ENCODE measurements at regions not wholly inside any gene's neighbourhood (a gene's known extent, or its start where the extent isn't known, plus 50 kb on each side); places are given as distances from the start of the nearest gene placed in this dataset.

DNA sequence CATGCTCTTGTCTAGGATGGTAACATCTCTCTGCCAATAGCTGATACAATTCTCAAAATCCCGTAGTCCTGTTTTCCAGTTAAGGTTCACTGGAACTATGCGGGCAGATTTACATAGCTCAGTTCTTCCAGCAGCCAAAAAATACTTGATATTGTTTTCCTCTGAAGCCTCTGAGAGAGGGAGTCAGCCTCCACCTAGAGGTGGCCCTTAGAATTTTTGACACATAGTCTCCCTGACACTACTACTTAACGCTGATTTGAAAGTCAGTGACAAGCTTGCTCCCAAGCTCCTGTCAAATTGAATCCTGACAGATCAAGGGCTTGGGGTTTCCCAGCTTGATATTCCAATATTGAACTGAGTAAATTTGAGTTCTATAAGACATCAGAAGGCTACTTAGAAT lies 1780.1 kb downstream of the TP53TG3F start:
- no peaks in the 10 kb centered on the region for H3K4me1 Mint-ChIP-seq
- ATAC-seq (replicated peaks), result no peak
- peaks cover 11% of the 10 kb centered on the region for H3K9me3 Mint-ChIP-seq
- no peaks in the 10 kb centered on the region for H3K27me3 Mint-ChIP-seq
- no peak overlapping the region for H3K27ac Mint-ChIP-seq
- no peak overlapping the region for H3K4me3 Mint-ChIP-seq
- H3K36me3 Mint-ChIP-seq (ENCODE audit: low read depth), result no peaks in the 10 kb centered on the region

DNA sequence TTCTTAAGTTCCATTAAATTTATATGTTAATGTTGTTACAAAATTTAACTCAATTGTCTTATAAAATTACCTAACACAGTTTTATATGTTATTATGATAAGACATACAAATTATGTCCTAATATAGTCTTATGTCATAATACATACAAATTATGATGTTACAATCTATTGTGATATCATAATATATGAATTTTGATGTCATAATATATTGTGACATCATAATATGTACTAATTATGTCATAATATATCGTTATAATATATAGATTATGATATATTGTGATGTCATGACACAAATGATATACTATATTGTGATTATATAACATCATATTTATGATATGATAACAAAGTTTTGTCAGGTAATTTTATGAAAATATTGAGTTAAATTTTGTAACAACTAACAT lies 1789.6 kb downstream of the TP53TG3F start:
- no peaks in the 10 kb centered on the region for H3K36me3 Mint-ChIP-seq (ENCODE audit: low read depth)
- peaks cover 13% of the 10 kb centered on the region for H3K9me3 Mint-ChIP-seq
- no peak overlapping the region for H3K27ac Mint-ChIP-seq
- no peak for ATAC-seq (replicated peaks)
- no peaks in the 10 kb centered on the region for H3K27me3 Mint-ChIP-seq
- H3K4me3 Mint-ChIP-seq, result no peak overlapping the region
- no peaks in the 10 kb centered on the region for H3K4me1 Mint-ChIP-seq

DNA sequence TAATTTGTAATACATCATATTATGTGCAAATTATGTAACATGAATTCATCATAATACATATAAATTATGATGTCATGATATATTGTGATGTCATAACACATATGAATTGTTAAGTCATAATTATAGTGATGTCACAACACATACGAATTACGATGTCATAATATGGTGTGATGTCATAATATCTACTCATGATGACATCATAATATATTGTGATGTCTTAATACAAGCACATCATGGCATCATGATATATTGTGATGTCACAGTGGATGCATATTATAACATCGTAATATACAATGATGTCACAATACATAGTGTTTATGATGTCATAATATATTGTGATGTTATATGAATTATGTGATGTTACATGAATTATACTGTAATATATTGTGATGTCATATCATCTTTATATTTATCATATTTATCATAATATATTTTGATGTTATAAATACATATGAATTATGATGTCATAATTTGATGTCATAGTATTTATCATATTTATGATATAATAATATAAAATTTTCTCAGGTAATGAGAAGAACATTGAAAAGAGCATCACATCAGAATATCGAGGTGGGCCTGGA lies 1793.0 kb downstream of the TP53TG3F start:
- Mint-ChIP-seq H3K4me3 (no peak overlapping the region), H3K4me1 (no peaks in the 10 kb centered on the region), H3K9me3 (peaks cover 12% of the 10 kb centered on the region), H3K27me3 (no peaks in the 10 kb centered on the region), H3K27ac (no peak overlapping the region), H3K36me3 (ENCODE audit: low read depth) (no peaks in the 10 kb centered on the region)
- no peak for ATAC-seq (replicated peaks)

DNA sequence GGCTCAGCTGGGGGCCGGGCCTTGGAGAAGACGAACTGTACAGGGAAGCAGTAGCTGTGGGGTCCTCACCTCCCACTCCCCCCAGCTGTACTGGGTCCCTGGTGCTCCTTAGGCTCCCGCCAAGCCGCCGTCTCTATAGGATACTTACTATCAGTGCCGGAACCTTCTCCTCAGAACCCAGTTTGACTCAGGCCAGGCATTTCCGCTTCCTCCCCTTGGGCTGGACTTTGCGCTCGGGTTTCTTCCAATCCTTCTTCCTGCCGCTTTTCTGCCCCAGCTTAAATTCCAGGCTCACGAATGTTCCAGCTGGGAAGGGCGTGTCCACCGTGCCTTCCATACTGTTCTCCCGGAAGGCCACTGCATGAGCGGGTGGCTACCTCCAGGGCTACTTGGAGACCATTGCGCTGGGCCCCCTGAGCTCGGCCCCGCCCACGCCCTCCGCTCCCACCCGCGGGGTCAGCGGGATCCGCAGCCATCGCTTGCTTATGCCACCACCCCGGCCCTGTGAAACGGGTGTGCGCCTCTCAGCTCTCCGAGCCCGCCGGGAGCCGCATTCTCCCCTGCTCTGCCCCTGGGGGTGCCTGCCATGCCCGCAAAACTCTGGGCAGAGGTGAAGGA lies 1795.9 kb downstream of the TP53TG3F start:
- H3K4me1 Mint-ChIP-seq, result no peaks in the 10 kb centered on the region
- no peak overlapping the region for H3K27ac Mint-ChIP-seq
- H3K36me3 Mint-ChIP-seq (ENCODE audit: low read depth), result no peaks in the 10 kb centered on the region
- no peaks in the 10 kb centered on the region for H3K27me3 Mint-ChIP-seq
- H3K9me3 Mint-ChIP-seq, result peaks cover 18% of the 10 kb centered on the region
- no peak for ATAC-seq (replicated peaks)
- no peak overlapping the region for H3K4me3 Mint-ChIP-seq

DNA sequence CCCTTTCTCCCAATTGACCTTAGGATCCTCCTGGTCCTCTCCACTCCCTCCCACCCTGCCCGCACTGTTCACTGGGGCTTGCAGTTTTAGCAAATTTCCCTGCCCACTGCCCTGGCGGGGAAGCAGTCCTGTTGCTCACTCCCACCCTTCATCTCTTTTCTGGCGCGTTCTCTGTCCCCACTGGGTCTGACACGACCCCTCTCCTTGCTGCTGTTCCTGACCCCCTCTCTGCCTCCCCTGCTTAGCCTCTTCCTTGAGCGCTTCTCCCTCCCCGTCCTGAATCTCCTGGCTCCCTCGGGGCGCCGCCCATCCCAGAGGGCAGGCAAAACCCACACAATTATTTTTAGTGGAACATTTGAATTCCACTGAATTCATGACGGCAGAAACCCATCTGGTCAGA lies 1796.4 kb downstream of the TP53TG3F start:
- Mint-ChIP-seq H3K4me3 (no peak overlapping the region), H3K4me1 (no peaks in the 10 kb centered on the region), H3K9me3 (peaks cover 18% of the 10 kb centered on the region), H3K36me3 (ENCODE audit: low read depth) (no peaks in the 10 kb centered on the region), H3K27me3 (no peaks in the 10 kb centered on the region), H3K27ac (no peak overlapping the region)
- ATAC-seq (replicated peaks), result no peak

DNA sequence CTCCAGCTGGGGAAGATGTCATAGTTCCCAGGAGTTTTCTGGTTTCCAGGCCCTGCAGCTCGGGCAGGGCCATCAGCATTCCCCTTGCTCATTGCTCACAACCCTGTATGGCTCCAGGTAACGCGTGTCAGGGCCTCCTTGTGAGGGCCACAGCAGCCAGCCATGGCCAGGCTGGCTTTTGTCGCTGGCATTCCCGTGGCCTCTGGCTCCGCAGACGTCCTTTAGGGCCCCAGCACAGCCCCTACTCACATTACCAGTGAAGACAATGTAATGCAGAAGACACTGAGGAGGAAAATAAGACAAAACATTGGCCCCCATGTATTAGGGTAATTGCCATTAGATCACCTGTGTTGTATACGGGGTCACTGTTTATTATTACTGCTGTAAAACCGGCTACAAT lies 1799.0 kb downstream of the TP53TG3F start:
- Mint-ChIP-seq H3K27me3 (no peaks in the 10 kb centered on the region), H3K9me3 (peaks cover 18% of the 10 kb centered on the region)
- ATAC-seq (replicated peaks), result no peak

DNA sequence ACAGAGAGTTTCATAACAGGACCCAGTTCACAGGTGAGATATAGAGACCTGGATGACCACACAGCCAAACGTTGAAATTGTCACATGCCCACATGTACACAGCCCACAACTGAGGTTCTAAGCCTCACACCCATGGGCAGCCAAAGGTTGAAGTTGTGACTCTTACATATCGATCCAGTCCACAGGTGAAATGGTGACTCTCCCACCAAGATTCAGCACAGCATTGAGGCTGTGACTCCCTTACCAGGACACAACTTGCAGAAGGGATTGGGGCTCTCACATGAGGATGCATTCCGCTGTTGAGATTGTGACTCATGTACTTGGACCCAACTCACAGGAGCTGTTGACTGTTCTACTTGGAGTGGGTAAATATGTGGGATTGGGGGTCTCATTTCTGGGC lies 1836.4 kb downstream of the TP53TG3F start:
- no peak for ATAC-seq (replicated peaks)
- Mint-ChIP-seq H3K4me1 (no peaks in the 10 kb centered on the region), H3K36me3 (ENCODE audit: low read depth) (no peaks in the 10 kb centered on the region), H3K9me3 (peaks cover 7% of the 10 kb centered on the region), H3K27ac (no peak overlapping the region), H3K27me3 (no peaks in the 10 kb centered on the region), H3K4me3 (no peak overlapping the region)

More for the DNA sequence above, 1799.0 kb downstream of the TP53TG3F start:
- H3K36me3 Mint-ChIP-seq (ENCODE audit: low read depth), result no peaks in the 10 kb centered on the region
- H3K4me1 Mint-ChIP-seq, result no peaks in the 10 kb centered on the region
- no peak overlapping the region for H3K4me3 Mint-ChIP-seq
- H3K27ac Mint-ChIP-seq, result no peak overlapping the region

DNA sequence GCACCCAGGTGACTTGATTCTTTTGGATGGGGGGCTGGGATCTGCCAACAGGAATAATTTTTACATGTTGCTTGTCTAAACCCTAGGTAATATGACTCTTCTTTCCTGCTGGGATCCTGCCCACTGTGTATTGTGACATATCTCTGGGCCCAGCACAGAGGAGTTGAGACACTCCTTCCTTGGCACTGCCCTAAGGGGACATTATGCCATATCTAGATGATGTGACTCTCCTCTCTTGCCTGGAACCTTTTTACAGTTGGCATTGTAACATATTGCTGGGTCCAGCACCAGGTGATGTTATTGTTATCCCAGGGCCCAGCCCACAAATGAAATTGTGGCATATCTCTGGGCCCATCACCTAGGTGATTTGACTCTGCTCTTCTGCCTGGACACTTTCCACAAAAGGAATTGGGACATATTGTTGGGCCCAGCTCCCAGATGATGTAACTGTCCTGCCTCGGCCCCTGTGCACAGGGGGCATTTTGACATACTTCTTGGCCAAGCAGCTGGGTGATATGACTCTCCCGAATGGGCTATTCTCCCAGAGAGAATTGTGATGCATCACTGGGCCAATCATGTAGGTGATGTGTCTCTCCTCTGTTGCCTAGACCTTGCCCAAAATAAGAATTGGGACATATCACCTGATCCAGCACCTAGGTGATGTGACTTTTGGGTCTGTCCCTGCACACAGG lies 1837.7 kb downstream of the TP53TG3F start:
- Mint-ChIP-seq H3K36me3 (ENCODE audit: low read depth) (no peaks in the 10 kb centered on the region), H3K4me1 (no peaks in the 10 kb centered on the region), H3K9me3 (peaks cover 7% of the 10 kb centered on the region), H3K27me3 (no peaks in the 10 kb centered on the region), H3K27ac (no peak overlapping the region), H3K4me3 (no peak overlapping the region)
- no peak for ATAC-seq (replicated peaks)

DNA sequence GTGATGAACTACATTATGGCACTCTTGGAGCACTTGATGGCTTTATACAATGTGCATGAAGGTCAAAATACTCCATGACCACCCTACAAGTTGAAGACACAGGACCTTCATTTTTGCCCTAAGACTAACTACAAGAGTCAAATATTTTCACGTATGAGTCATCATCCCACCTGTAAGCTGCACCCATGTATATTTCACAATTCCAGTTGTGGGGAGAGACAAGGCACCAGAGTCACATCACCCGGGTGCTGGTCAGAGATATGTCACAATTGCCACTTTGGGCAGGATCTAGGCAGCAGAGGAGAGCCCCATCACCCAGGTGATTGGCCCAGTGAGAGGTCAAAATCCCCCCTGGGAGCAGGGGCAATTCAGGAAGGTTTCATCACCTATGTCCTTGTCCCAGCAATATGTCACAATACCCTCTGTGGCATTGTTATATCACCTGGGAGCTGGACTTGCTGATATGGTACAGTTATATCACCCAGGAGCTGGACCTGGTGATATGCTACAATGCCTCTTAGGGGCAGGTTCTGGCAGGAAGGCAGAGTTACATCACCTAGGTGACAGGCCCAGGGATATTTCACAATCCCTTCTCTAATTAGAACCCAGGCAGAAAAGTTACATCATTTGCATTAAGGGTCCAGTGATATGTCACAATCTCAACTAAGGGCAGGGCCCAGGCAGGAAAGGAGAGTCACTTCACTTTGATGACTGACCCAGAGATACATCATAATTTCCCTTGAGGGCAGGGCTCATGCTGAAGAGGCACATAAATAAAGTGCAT lies 1839.2 kb downstream of the TP53TG3F start:
- Mint-ChIP-seq H3K27ac (no peak overlapping the region), H3K4me3 (no peak overlapping the region), H3K27me3 (no peaks in the 10 kb centered on the region), H3K9me3 (peaks cover 10% of the 10 kb centered on the region), H3K4me1 (no peaks in the 10 kb centered on the region), H3K36me3 (ENCODE audit: low read depth) (no peaks in the 10 kb centered on the region)
- no peak for ATAC-seq (replicated peaks)

DNA sequence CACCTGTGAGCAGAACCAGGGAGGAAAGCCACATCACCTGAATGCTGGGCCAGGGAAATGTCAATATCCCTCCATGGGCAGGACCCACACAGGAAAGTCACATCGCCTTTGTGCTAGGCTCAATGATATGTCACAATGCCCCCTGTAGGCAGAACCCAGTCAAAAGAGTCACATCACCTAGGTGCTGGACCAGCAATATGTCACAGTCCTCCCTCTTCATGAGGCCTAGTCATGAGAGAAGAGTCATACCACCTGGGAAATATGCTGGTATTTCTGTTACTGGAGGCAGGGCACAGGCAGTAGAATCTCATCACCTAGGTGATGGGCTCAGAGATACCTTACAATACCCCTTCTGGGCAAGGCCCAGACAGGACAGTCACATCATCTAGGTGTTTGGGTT lies 1843.4 kb downstream of the TP53TG3F start:
- no peaks in the 10 kb centered on the region for H3K4me1 Mint-ChIP-seq
- no peaks in the 10 kb centered on the region for H3K27me3 Mint-ChIP-seq
- ATAC-seq (replicated peaks), result no peak
- peaks cover 25% of the 10 kb centered on the region for H3K9me3 Mint-ChIP-seq
- H3K27ac Mint-ChIP-seq, result no peak overlapping the region
- no peak overlapping the region for H3K4me3 Mint-ChIP-seq
- no peaks in the 10 kb centered on the region for H3K36me3 Mint-ChIP-seq (ENCODE audit: low read depth)

DNA sequence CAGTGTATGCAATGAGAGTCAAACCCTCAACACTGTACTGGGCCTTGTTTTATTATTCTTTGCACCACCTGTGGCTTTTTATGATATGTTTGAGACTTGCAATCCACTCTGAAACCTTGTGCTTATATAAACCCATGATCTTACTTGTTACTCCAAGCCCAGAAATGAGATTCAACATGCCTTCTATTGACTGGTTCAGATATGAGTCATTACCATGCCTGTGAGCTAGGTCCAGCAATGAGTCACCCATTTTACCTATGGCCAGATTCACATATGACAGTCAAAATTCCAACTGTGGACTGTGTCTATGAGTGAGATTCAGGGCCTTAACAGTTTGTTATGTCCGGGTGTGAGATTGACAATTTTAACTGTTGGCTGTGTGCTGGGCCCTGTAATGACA lies 1846.1 kb downstream of the TP53TG3F start:
- Mint-ChIP-seq H3K27me3 (no peaks in the 10 kb centered on the region), H3K4me1 (no peaks in the 10 kb centered on the region), H3K4me3 (no peak overlapping the region), H3K36me3 (ENCODE audit: low read depth) (no peaks in the 10 kb centered on the region), H3K9me3 (peaks cover 26% of the 10 kb centered on the region), H3K27ac (no peak overlapping the region)
- no peak for ATAC-seq (replicated peaks)

DNA sequence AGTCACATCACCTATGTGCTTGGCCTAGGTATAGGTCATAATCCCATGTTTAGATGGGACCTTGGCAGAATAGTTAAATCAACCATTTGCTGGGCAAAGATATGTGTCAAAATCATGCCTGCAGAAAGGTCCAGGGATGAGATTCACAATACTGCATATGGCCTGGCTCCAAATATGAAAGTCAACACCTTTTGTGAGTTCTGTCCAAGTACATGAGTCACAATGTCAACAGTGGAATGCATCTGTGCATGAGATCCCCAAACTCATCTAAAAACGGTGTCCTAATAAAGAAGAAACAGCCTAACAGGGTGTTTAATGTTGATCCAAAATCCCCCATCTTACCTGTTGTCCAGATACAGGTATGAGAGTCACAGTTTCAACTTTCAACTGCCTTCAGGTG lies 1847.5 kb downstream of the TP53TG3F start:
- Mint-ChIP-seq H3K4me3 (no peak overlapping the region), H3K36me3 (ENCODE audit: low read depth) (no peaks in the 10 kb centered on the region), H3K27ac (no peak overlapping the region), H3K27me3 (no peaks in the 10 kb centered on the region), H3K9me3 (peaks cover 26% of the 10 kb centered on the region), H3K4me1 (no peaks in the 10 kb centered on the region)
- no peak for ATAC-seq (replicated peaks)

DNA sequence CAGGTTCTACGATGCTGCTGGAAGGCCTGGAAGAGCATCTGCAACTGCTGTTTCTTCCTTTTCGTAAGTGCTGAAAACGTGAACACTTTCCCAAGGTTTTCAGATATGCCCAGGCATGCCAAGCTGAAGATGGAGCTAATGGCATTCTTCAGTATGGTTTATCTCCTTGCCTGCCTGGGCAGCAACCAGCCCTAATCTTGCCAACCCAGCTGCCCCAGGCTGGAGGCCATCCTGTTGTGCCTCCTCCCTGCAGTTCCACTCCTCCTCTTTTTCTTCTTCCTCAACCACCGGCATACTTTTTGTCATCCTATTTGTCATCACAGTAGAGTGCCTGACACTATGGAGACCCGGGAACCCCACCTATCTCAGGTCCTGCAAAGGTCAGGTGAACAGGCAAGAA lies 1849.3 kb downstream of the TP53TG3F start:
- Mint-ChIP-seq H3K36me3 (ENCODE audit: low read depth) (no peaks in the 10 kb centered on the region), H3K4me3 (no peak overlapping the region), H3K27me3 (no peaks in the 10 kb centered on the region), H3K27ac (no peak overlapping the region), H3K9me3 (peaks cover 29% of the 10 kb centered on the region), H3K4me1 (no peaks in the 10 kb centered on the region)
- no peak for ATAC-seq (replicated peaks)

DNA sequence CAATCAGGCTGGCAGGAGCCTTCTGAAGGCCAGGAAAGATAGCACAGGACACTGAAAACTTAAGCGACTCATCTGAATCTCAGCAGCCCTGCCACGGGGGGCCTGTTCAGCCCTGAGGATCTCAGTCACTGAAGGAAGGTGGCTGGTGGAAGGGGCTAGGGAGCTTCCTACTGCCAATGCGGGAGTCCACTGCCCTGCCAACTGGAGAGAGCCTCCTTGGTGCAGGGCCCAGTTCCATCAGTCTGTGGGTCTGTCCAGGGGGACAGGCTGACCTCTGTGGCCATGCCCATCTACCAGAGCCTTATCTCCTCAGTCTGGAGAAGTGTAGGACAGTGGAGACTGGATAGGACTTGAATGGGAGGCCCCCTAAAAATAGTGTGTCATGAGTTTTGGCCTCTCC lies 1851.6 kb downstream of the TP53TG3F start:
- Mint-ChIP-seq H3K9me3 (peaks cover 25% of the 10 kb centered on the region), H3K27me3 (no peaks in the 10 kb centered on the region), H3K36me3 (ENCODE audit: low read depth) (no peaks in the 10 kb centered on the region), H3K4me1 (no peaks in the 10 kb centered on the region), H3K4me3 (no peak overlapping the region), H3K27ac (no peak overlapping the region)
- ATAC-seq (replicated peaks), result no peak

DNA sequence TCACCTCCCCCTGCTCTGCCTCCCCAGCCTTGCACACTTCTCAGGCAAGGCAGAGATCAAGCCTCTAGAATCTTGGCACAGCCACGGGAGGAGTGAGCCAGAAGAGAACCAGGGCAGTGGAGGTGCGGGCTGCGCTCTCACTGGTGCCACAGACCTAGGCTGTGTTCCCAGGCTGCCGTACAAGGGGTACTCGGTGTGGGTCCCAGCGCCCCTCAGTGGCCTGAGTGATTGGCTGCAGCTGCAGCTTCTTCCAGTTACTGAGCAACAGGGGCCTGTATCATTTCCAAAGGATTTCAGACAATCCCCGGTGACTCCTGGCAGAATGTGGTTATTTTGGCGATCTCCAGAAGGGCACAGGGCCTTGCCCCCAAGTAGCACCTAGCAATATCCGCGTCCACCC lies 1852.1 kb downstream of the TP53TG3F start:
- no peak overlapping the region for H3K4me3 Mint-ChIP-seq
- H3K27ac Mint-ChIP-seq, result no peak overlapping the region
- H3K36me3 Mint-ChIP-seq (ENCODE audit: low read depth), result no peaks in the 10 kb centered on the region
- no peaks in the 10 kb centered on the region for H3K4me1 Mint-ChIP-seq
- peaks cover 20% of the 10 kb centered on the region for H3K9me3 Mint-ChIP-seq
- no peak for ATAC-seq (replicated peaks)
- no peaks in the 10 kb centered on the region for H3K27me3 Mint-ChIP-seq

Data from activated T-helper 17 cell treated with anti-CD3 and anti-CD28 coated beads, Interleukin-2, amount 50 U/mL, for 72 hours (primary cell).